Stimulated activated CD4-positive, alpha-beta T cell treated with anti-CD3 and anti-CD28 coated beads, Interleukin-4, amount 100 ng/mL, for 4 hours (primary cell): ENCODE measurements at regions not wholly inside any gene's neighbourhood (a gene's known extent, or its start where the extent isn't known, plus 50 kb on each side); places are given as distances from the start of the nearest gene placed in this dataset.

Experiments
- DNase-seq, 2 experiments: peaks; one replicate each; pipeline ENCODE4 v3.0.0-alpha.2; 2020

DNA sequence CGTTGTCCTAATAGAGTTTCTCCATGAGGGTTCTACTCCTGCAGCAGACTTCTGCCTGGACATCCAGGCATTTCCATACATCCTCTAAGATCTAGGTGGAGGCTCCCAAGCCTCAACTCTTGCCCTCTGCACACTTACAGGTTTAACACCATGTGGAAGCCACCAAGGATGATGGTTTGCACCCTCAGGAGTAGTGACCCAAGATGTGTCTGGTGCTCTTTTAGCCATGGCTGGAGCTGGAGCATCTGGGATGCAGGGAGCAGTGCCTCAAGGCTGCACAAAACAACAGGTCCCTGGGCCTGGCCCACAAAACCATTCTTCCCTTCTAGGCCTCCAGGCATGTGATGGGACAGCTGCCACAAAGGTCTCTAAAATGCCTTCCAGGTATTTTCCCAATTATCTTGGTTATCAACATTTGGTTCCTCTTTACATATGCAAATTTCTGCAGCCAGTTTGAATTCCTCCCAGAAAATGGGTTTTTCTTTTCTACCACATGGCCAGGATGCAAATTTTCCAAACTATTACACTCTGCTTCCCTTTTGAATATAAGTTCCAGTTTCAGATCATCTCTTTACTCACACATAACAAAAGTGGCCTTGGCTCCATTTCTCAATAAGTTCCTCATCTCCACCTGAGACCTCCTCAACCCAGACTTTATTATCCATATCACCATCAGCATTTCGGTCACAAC is 69.5 kb upstream of the GNAZ start:
- DNase-seq: no peak

DNA sequence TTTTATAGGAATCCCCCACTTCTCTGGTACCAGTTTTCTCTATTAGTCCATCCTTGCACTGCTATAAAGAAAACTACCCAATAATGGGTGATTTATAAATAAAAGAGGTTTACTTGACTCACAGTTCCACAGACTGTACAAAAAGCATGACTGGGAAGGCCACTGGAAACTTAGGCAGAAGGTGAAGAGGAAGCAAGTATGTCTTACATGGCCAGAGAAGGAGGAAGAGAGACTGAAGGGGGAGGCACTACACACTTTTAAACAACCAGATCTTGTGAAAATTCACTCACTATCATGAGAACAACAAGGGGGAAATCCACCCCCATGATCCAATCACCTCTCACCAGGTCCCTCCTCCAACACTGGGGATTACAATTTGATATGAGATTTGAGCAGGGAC is 68.9 kb upstream of the GNAZ start:
- DNase-seq: no peak

DNA sequence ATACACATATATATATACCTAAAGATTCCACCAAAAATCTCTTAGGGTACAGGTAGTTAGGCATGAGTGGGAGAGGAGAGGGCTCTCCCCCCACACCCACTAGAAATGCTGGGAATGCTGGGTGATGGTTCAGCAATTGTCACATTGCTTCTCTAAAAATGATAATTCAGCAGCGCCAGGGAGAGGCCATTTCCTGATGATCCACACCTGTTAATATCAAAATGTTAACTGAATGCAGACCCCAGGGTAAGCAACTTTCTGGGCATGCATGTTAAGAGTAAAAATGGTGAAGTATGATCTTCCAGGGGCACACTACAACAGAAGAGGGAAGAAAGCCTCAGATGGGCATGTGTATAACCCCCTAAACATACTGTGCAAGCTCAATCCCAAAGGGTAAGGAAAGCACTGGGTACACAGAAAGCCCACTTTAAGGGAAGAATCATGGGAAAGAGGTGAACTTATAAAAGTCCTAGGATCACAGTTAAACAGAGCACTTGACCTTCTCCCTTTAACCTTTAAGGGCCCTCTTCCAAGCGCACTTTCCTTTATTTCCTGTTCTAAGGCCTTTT is 67.6 kb upstream of the GNAZ start:
- DNase-seq: no peak

DNA sequence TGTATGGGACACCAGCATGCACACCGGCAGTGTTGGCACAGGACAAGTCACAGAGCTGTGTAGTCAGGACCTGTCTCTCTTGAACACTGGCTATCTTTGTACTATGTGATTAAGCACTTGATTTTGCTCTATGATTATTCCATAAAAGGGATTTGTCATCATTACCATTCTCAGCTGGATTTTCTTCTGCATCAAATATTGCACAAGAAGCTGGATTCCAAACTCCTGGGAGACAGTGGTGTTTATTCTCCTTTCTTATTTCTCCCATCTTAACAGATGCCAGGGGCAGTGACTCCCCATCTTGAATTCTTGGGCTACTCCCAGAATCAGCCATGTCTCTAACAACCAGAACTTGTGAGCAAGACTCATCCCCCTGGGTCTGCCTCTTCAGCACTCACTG is 62.5 kb upstream of the GNAZ start:
- no peak for DNase-seq

DNA sequence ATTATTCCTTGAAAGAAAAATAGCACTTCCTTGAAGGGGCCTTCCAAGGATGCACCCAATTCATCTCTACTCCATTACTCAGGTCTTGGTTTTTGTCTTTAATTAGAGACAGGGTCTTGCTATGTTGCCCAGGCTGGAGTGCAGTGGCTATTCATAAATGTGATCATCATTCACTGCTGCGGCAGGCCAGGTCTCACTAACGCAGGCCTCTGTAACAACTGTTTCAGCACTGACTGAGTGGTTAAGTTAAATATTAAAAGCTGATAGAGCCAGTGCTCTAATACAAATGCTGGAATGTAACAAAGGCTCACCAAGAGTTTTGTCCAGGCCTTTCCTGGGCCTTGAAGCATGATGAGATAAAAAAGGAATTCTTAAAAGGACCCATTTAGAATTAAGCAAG is 61.4 kb upstream of the GNAZ start:
- no peak for DNase-seq
